Activated CD4-positive, alpha-beta T cell treated with anti-CD3 and anti-CD28 coated beads, Interleukin-2, amount 50 U/mL, for 16 hours (primary cell): ENCODE measurements at regions not wholly inside any gene's neighbourhood (a gene's known extent, or its start where the extent isn't known, plus 50 kb on each side); places are given as distances from the start of the nearest gene placed in this dataset.
"Not testable (repeated sequence)": the region's sequence is repeated elsewhere in the genome, so short reads cannot be mapped to it uniquely, and the experiment has no call there.

ENCODE experiments used
- DNase-seq: peaks from one replicate; pipeline ENCODE4 v3.0.0-alpha.2; 2020

DNA sequence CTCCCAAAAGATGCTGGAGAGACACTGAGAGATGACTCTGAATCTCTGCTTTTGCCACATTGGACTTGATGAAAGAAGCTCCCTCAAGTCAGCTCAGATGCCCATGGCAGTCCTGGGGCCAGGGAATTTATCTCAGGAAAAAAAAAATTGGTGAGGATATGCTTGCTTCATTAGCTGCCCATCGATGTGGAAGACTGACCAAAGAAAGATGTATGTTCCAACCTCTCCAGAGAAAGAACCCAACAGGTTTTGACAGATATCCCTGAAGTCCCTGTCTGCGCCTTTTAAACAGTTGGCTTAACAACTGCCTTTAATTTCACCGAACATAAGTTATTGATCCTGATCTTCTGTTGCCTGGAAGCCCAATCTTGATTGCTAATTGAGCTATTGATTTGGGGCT, 137.4 kb downstream of the TMEM114 start:
- no peak for DNase-seq

DNA sequence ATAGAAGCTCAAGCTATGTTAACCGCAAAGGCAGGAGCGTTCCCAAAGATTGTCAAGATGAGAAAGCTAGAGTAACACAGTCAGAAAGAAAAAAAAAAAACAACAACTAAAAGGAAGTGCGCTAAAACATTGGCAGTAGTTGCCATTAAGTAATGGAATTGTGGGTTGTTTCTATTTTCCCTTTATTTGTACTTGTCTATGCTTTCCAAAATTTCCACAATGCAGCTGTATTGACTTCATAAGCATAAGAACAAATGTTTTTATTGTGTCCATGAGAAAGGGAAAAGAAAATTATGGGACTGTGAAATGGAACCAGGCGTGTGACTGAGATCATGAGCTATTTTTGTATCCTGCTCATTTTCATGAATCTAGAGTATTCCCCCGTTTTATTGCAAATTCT, 153.4 kb downstream of the TMEM114 start:
- no peak for DNase-seq

DNA sequence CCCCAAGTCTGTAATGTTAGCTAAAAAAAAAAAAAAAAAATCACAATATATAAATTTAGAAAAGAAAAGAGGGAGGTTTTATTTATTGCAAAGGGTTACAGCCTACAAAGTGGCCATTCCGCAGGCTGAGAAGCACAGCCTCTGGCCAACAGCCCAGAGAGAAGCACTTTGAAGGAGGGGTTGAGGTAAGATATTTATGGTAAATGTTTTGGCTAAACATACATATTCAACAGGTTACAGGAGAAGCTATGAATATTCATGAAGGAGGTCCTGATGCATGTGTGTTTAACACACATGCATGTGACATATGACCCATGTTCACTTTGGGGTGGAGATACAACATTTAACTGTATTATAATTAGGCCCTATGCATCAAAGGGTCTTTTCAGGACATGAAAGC, 158.5 kb downstream of the TMEM114 start:
- DNase-seq: no peak

DNA sequence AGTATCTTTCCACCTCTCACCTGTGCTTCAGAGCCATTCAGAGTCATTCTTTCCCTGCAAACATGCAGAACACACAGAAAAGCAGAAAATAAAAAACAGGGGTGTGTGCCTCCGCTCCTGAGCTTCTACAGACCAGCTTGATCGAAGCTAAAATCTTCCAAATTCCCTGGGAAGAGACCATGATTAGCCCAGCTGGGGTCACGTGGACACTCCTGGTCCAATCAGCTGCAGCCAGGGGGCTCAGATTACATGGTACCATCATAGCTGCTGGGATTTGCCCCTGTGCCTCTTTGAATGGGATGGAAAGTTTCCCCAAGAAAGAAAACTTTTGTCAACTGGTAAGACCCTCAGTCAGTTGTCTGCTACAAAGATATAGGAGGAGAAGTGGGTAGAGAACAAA, 159.9 kb downstream of the TMEM114 start:
- DNase-seq: no peak

DNA sequence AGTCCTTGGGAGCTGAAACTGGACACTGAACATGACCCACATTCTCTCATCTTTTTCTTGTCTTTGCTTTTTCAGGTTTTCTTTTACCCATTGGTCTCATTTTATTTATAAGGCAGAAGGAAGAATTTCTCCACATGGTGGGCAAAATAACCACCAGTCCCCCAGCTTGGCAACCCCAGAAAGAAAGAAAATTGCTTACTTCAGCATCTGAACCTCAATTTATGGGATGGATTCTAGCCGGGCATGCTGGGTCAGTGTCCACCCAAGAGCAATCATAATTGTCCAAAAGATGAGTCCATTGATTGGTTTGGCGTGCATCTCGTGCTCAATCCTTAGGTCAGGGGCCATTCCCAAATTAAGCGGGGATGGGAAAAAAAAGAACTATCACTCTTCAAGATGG, 163.7 kb downstream of the TMEM114 start:
- no peak for DNase-seq

DNA sequence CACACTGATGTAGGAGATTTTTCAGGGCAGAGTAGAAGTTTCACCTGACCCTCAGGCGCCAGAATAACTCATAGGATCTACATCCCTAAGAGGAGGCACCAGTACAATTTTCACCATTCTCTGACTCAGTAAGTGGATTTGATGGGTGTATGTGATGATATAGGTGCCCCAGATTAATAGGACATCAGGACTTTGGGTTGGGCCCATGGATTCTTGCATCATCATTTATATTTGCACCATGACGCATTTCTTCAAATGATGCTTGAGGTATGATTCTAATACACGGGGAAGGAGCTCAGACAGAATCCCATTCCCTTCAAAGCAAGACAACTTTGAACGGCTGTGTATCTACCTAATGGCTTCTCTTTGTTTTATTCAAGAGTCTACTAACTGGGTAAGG, 173.2 kb downstream of the TMEM114 start:
- DNase-seq: no peak

DNA sequence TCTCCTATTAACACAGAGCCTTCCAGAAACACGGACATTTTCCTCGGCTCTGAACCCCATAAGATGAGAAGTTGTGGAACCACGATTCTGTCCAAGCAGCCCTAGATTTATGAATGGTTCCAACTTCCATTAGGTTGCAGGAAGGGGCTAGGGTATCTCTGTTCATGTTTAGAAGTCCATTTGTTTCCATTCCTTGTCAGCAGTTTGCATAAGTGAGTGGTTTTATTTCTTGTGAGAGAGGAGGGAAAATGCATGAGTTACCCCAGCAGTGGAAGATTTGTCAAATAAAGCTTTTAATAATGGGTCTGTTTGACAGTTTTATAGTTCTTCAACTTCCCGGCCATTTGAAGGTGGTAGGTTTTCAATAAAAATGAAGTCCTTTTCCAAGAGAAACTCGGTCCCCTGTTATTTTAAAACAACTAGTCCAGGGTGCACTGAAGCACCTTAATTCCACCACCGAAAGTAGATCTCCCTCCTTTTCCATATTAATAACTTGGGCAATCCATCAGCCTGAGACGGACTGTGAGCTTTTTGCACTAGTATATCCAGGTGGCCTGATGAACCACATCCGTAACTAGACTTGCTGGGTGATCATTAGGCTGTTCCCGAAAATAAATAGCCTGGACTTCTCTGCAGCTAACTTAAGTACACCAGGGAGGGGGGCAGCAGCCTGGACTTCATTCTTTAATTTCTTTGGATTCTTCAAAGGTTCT, 181.3 kb downstream of the TMEM114 start:
- DNase-seq: no peak

DNA sequence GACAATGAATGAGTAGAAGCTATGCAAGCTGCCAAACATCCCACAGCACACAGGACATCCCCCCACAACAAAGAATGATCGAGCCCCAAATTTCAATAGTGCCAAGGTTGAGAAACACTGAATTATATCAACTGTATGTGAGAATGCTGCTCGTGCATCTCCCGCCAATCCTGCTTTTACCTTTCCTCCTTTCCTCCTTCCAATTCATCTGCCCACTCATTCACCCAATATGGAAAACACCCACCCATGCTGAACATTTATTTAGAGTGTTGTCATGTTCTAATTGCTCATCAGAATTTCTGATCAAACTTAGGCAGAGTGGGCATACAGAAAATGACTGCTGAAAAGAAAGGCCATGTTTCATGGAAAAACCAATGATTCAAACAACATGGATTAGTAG, 183.0 kb downstream of the TMEM114 start:
- no peak for DNase-seq

DNA sequence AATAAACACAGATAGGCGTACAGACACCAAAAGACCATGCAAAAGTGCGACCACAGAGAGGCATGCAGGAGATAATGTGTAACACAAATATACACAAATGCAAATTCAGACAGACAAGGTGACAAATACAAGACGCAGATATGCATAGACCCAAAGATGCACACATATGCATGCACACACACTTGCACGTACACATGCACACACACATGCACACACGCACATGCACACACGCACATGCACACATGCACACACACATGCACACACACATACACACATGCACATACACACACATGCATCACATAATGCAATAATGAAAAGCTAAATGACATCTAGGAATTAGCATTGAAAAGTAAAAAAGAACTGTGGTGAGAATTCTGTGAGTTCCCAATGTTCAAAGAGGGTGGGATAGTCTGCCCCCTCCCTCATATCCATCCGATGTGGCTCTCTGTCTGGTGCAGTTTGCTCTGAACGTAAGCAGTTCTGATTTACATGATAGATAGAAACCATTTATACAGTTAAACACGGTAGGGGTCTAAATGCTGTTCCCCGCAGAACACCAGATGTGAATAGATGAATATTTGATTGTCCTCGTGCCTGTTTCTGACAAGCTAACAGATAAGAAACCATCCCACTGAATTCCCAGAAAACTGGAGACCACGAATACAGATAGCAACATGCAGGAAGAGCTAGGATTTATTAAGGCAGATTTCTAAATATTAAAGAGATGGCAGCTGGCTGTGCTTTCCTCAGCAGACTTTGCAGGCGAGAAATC, 186.1 kb downstream of the TMEM114 start:
- no peak for DNase-seq

DNA sequence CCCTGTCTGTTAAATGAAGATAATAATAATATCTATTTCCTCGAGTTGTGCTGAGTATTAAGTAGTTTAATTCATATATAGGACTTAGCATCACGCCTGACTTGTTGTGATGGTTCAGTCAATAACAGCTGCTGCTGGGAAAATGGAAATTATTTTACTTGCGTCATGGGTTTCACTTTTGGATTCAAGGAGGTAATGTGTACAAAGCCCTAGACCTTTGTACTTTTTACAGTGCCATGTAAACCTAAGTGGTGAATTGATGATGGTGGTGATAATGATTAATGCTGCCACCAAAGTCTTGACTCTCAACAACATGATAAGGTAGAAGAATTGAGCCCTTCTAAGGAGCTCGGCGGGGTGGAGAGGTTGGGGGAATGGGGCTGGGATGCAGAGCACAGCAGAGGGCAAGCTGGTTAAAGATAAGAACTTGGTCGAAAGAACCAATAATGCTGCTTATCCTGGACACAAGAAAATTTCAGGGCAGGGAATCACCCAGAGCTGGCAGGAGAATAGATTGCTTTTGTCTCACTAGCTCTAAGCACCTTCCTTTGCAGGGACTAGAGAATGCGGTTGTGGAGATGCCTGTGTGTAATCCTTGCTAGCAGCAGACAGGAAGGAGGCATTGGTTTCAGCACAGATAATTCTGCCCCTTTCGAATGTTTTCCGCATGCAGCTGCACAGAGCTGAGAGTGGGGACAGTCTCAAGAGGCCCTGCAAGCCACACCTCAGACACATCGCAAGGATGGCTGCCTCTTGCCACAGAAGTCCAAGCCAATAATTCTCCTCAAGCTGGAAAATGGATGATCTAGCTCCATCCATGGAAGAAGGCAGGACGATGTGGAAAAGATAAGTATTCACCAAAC, 187.1 kb downstream of the TMEM114 start:
- DNase-seq: no peak

DNA sequence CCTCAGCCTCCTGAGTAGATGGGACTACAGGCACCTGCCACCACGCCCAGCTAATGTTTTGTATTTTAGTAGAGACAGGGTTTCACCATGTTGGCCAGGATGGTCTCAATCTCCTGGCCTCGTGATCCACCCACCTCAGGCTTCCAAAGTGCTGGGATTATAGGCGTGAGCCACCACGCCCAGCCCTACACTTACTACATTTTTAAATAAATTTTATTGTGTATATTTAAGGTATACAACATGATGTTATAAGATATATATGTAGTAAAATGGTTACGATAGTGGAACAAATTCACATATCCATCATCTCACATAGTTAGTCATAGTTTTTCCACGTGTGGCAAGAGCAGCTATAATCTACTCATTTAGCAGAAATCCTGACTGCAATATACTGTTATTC, 189.6 kb downstream of the TMEM114 start:
- not testable (repeated sequence) for DNase-seq

DNA sequence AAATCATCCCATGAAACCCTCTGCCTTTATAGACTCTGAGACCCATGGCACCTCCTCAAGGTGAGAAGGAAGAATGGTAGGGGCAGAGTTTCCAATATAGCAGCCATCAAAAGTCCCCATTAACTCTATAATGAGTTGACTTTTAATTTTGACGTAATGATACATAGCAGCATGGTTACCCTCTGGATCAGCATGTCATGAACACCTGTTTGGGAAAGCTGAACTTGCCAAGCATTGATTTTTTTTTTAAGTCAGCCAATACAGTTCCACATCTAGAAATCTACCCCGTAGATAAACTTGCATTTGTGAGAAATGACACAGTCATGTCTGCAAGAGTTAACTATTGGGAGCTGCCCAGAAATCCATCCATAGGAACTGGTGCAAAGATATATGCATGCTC, 191.8 kb downstream of the TMEM114 start:
- DNase-seq: no peak

DNA sequence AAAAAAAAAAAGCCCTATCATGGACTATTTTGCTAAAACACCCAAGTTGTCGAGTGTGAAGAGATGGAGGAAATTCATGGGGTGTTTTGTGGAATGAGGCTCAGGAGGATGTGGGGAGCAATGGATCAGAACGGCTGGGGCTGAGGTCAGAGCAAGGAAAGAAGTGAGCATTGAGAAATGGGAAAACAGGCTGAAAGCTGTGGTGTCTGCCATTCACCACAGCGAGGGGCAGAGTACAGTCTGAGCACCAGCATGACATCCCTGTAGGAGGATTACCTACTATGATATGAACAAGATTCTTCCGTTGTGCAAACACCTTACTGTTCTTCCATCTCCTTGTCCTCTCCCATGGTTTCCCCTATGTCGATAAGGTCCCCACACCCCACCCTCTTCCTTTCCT, 193.1 kb downstream of the TMEM114 start:
- no peak for DNase-seq

DNA sequence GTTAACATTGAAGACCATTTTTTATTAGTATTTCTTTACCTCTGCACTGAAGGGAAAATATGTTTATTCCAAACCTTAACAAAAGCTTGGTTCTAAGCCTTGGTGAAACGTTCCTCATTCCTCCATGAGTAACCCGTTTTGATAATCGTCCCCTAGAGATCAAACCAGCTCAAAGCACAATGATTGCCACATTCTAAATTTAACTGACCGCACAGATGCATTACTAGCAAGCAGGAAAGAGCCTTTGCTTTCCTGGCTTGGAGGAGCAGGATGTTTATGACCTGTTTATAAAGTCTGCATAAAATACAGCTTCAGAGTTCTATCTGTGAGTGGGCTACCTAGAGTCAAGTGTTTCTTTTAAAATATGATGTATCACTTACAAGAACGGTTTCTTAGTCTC, 193.8 kb downstream of the TMEM114 start:
- no peak for DNase-seq

DNA sequence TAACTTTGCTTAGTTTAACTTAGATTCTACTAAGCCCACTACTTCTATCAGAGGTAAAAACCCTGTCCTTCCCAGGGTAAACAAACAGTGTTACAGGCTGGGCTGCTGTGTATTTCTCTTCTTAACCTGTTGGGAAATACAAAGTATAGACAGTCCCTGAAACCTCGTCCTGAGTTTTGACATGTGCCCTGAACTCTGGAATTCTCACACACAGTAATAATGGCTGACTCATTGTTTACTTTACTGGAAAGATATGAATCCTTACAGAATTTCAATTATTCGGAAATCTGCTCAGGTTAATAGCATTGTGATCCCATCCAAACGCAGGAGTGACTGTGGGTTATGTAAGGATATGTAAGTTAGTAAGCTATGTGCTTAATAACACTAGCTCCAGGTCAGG, 199.1 kb downstream of the TMEM114 start:
- DNase-seq: no peak

DNA sequence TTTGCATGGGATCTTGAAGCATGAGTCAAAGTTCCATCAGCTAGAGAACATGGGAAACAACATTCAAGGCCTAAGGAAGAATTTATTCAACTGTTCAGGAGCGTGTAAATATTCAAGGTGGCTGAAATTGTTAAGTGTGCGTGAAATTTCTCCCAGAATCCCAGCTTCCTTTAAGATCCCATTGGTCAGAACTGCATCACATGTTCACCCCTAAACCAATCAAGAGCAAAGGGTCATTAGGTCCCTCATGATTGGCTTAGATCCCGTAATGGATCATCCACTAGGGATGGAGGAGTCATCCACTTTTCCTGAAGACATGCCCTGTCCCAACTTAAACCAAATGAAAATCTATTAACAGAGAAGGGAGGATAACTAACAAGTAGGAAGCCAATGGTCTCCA, 201.6 kb downstream of the TMEM114 start:
- DNase-seq: no peak

DNA sequence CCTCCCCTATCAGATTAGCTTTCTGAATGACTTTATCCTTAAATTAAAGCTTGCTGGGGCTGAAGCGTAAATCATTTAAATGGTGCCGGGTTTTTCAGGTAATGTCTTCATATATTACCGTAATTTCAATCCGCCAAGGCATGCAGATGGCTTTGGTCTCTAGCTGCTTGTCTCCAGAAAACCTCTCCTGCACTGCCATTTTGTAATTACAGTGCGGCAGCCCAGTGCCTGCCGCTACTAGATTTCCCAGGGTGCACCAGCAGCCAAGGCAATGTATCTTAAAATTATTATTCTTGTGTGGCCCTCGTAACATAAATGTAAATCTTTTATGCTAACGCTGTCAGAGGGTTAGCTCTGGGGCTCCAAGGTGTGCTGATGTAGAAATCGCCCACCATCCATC, 208.5 kb downstream of the TMEM114 start:
- no peak for DNase-seq

DNA sequence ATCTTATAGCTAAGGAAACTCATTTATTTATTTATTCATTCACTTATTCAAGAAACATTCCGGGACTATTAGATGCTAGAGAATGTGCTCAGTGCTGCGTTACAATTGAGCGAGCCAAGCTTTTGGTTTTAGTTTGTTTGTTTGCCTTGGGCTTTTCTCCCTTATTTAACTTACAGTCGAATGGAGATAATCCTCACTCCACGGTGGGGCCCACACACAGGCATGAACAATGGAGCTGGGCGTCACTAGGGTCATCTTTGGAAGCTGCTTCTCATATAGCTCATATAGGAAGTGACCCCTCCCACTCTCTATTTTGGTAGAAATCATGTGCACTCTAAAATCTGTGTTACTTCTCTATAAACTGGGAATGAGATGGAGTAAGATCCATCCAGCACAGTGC, 210.0 kb downstream of the TMEM114 start:
- DNase-seq: no peak

DNA sequence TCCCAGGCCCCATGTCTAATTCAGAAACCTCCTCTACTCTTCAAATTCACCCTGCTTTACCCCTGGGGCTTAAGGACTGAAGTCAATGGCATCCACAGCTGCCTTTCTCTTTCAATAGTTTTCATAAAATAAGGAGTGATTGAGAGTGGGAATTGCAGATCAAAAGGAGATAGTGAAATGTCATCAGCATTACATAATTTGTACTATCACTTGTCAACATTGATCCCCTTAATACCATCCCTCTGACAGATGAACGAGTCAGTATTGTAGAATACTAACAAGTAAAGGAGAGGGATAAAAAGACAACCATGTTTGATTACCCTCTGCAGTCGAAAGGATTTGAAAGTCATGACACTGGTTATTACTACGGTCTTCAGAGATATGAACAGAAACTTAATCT, 212.4 kb downstream of the TMEM114 start:
- no peak for DNase-seq

DNA sequence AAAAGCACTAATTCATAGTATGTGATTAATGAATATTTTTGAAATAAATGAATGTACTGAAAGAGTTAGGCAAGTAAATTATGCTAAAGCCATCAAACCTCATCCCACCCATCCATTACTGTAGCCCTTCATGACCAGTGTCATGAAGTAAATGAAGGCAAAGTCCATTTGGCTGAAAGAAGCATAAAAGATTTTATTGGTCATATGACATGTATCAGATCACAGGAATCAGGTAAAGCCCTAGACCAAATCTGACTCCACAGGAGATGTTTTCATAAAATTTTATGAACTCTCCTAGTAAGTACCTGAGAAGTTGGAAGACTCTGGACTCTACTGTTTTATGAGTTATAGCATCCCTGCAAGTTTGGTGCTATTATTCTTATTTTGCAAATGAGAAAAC, 213.5 kb downstream of the TMEM114 start:
- no peak for DNase-seq

DNA sequence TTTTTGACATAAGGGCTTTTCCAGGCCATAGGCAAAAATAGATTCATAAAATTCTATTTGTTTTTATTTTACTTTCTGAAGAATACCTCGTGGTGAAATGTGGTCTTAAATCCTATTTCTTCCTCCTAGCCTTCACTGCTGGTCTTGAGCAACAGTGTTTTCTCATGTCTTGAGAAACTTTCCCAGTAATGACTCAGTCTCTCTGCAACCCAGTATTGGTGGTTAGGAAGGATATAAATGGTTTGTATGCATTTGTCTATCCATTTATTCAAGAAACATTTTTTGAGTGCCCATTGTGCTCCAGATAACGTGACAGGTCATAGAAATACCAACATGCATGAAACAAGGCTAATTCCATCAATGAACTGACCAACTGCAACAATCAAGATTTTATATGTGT, 213.9 kb downstream of the TMEM114 start:
- DNase-seq: no peak

DNA sequence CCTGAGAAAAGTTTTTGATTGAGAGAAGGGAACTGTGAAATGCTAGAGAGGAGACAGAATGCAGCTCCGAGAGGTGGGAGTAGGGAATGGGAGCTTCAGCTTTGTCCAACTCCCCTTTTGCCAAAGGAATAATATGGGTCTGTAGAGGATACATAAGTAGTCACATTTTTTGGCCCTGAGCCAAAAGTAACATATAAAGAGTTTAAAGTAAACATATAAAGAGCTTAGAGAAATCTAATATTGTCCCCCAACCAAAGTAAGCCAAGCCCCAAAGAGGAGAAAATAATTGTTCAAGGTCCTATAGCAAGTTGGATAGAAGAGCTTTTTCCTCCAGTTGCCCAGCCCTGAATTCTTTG, 215.1 kb downstream of the TMEM114 start:
- no peak for DNase-seq

DNA sequence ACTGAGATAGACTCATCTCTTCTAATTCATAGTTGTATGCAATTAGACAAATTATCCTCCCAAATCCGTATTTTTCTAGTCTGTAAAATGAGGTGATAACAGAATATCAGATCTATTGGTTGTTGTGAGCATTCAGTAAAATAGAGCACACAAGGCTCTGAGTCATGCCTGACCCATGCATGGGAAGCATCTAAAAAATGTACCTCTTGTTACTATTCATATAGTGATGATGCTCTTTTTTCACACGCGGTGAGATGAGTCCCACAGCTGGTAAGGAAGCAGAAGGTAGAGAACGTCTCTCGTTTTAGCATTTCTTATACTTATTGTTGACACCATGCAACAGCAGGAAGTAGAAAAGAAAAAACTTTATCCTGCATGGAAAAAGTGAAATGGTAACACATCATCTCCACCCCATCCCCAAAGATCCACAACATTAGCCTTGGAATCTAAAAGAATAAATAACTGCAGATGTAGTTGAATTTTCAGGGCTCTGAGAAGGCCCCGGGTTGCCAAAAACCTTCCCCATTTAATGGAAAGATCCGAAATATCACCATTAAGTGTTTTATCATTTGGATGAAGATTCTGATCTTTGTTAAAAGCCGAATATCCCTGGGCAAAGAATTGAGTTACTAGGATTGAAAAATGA, 215.6 kb downstream of the TMEM114 start:
- DNase-seq: no peak
